B cell (primary cell): ENCODE measurements at regions not wholly inside any gene's neighbourhood (a gene's known extent, or its start where the extent isn't known, plus 50 kb on each side); places are given as distances from the start of the nearest gene placed in this dataset.

ENCODE experiments used
- EZH2 ChIP-seq: IDR thresholded peaks from 2 replicates; pipeline ENCODE4 v1.6.1; 2012; ENCODE audit warnings: borderline replicate concordance, low read depth, mild to moderate bottlenecking, moderate library complexity, low read length; ENCODE audit not compliant: insufficient read depth, poor library complexity, severe bottlenecking
- TF ChIP-seq, protein P1 (sequence below): fragments of 200-600 bp; IDR thresholded peaks from one replicate; pipeline ENCODE4 v1.8.0; 2022; ENCODE audit warnings: antibody characterized with exemption, mild to moderate bottlenecking

DNA sequence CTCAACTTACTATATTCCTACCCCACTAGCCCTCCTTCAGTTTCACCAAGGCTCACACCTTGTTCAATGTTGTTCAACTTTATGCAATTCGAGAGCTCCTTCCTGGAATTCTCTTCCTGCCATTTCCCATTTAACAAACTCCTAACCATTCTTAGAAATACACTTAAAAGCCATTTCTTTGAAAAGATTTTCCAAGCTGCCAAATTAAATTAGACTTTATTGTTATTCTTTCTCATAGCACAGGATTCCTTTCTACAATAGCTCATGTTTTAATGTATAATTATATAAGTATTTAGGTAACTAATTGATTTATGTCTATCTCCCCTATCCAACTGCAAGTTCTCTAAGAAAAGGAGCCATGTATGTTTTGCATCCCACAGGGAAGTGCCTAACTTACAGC, 52.7 kb upstream of the CTSC start:
- no peak for TF ChIP-seq EZH2
- TF ChIP-seq, protein P1, sequence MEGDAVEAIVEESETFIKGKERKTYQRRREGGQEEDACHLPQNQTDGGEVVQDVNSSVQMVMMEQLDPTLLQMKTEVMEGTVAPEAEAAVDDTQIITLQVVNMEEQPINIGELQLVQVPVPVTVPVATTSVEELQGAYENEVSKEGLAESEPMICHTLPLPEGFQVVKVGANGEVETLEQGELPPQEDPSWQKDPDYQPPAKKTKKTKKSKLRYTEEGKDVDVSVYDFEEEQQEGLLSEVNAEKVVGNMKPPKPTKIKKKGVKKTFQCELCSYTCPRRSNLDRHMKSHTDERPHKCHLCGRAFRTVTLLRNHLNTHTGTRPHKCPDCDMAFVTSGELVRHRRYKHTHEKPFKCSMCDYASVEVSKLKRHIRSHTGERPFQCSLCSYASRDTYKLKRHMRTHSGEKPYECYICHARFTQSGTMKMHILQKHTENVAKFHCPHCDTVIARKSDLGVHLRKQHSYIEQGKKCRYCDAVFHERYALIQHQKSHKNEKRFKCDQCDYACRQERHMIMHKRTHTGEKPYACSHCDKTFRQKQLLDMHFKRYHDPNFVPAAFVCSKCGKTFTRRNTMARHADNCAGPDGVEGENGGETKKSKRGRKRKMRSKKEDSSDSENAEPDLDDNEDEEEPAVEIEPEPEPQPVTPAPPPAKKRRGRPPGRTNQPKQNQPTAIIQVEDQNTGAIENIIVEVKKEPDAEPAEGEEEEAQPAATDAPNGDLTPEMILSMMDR = no peak
